NOMO-1 (cell line): ENCODE measurements at regions not wholly inside any gene's neighbourhood (a gene's known extent, or its start where the extent isn't known, plus 50 kb on each side); places are given as distances from the start of the nearest gene placed in this dataset.
A peak's percentile ranks its signal among the peaks of the same experiment; 100 is the strongest.
"Not testable (repeated sequence)": the region's sequence is repeated elsewhere in the genome, so short reads cannot be mapped to it uniquely, and the experiment has no call there.

ENCODE experiments used
- DNase-seq, 2 experiments: peaks; one replicate each; lab custom pipeline; 2025; ENCODE audit not compliant: unreplicated experiment in 2 of 2; lab: John Stamatoyannopoulos, UW

DNA sequence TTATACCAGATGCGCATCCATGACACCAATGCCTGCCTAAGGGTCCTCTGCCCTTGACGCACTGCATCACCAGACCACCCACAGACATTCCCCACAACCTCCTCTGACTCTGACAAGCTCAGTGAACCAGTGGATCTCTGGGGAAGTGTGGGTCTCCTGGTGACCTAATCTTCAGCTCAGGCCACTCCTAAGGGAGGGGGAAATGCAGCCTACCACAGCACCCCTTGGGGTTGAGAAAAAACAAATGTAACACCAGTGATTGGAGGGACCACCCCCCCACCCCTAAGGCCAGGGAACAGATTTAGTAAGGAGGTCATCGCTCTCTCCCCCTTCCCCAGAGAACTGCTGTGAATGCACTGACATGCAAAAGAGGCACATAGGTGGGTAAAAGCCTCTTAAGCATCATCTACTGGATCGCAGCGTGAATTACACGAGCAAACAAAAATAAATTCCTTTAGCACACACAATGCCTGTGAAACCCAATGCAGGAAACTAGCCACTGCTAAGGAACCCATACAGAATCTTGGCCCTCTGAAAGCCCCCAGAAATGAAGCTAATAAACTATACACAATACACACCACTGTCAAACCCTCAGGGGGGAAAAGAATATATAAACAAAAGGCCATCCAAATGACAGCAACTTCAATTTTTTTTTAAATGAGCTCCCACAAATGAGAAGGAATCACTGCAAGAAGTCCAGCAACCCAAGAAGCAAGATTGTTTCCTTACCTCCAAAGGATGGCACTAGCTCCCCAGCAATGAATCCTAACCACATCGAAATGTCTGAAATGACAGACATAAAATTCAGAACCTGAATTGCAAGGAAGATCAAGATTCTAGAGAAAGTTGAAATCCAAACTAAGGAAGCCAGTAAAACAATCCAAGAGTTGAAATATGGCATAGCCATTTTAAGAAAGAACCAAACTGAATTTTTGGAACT, 513.7 kb upstream of the PTGER4 start:
- DNase-seq = no peak

DNA sequence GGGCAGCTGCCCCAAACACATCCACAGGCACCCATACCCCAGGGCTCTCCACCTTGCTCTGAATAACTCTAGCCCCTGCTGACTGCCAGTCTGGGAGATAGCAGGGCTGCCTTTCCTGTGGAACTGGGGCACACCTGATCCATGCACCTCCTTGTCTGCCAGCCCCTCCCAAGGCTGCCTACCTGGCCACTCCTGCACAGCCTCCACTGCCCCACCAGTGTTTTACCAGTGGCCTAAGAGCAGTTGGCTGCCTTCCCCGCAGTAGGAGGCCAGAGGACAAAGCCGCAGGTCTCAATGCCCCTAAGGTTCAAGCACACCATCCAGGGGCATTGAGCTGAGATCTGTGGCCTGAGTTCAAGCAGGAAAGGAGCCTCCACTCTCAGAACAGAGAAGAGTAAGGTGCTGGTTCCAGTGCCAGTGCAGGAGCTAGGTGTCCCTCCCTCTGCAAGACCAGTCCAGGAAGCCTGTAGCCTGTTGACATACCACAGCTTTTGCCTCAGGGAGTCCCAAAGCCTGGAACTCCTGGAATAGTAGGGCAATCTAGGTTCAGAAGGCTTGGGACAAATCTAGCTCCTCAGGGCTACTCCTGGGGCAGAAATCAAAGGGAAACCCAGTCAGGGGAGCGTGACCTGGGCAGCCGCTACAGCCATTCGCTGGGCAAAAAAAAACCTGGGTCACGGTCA, 514.5 kb upstream of the PTGER4 start:
- no peak for DNase-seq

DNA sequence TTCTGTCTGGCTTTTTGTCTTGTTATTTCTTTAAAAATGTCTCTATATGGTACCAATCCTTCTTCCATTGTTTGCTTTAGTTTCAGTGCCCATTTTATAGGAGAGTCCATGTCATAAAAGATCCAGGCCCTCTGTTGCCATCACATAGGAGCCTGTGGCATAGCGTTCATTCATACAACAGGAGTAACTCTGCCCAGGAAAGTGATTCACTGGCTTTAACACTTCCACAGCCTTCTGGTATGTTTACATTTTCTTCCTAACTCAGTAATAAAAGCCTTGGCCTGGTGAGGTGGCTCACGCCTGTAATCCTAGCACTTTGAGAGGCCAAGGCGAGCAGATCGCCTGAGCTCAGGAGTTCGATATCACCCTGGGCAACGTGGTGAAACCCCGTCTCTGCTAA, 519.3 kb upstream of the PTGER4 start:
- DNase-seq = no peak

DNA sequence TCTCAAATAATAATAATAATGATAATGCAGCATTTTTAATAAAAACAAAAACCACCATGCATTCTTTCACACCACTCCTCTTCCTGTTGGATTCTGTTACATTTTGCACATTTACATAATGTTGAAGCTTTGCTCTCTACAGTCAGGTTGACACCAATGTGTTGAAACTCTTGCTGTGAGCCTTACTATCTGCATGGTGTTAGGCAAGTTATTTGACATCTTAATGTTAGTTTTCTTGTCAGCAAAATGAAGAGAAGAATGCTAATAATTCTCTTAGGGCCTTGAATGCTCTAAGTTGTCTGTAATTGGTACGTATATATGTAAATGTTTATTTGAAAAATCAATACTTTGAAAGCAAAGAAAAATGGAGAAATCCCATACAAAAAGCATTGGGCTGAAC, 525.5 kb upstream of the PTGER4 start:
- DNase-seq = no peak

DNA sequence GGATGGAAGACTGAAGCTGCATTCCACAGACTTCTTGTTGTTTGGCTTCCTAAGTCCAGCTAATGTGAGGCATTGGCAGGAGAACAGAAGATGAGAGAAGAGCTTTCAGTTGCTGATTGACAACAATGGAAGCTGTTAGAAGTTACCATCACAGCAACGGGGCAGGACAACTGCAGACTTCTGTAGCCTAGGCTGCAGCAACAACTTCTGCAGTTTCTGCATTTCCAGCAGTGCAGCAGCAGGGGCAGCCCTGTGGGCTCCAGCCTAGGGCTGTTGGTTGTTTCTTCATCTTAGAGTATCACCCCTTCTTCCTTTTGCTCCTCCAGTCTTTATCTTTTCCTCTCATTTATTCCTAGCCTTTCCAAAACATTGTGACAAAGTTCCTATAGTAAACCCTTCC, 528.8 kb upstream of the PTGER4 start:
- peak in 1 of 2 experiments; percentile 35 for DNase-seq

DNA sequence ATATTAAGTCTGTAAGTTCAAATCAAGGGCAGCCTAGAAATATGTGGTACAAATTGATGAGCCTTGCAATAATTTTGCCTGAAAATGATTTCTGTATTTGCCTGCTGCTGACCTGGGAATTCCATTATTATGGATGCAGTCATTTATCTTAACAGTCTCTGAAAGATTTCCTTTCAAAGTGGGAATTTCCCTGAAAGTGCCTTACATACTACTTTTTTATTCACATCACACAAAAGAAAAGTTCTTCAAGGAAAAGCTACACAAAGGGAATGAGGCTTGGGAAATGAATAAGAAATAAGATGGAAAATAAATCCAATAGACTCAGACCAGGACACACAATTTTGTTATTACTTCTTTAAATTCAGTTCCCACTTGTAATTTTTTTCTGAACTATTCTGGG, 537.8 kb upstream of the PTGER4 start:
- DNase-seq = no peak

DNA sequence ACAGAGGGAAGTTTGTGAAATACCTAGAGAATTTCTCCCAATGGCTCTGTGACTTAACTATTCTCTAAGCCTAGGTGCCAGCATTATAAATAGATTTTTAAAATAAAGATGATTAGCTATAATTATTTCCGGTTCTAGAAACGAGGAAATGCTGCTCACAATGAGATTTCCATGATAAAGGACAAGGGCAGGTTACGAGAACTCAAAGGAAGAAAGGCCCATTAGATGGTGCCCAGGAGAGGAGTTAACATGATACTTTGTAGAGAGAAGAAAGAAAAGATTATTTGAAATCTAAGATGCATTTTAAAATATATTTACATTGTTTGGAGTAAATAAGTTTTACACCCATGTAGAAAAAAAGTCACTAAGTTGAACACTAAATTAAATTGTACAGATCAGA, 538.3 kb upstream of the PTGER4 start:
- no peak for DNase-seq

- DNase-seq = no peak
Observed at GRCh38 chr5:40137223-40137622, 542.5 kb upstream of the PTGER4 start.

DNA sequence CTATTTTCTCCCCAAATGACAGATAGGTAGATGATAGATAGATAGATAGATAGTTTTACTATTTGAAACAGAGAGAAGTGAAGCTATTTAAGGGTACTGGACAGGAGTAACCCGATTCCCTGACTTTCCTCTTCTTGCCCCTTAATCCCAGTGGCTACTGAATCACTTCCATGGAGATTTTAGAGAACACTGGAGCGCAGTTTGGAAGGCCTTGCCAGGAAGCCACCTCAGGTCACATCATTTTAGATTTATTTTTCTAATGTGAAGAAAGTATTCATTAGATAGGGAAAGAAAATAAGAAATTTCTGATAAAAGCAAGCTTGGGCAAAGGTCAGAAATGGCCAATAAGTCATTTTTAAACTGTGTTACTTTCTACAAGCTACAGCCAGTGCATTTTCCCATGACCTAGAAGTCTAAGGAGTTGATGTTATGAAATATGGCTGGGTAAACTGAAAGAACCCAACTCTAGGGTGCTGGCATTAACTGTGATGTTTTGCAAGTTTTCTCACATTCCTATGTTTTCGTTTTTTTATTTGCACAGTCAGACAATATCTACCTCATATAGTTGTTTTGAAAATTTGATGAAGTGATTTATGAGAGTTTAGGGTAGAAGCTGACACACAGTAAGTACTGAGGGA, 544.7 kb upstream of the PTGER4 start:
- DNase-seq = no peak

GRCh38 chr5:40124367-40124766, 555.3 kb upstream of the PTGER4 start:
- DNase-seq = no peak

DNA sequence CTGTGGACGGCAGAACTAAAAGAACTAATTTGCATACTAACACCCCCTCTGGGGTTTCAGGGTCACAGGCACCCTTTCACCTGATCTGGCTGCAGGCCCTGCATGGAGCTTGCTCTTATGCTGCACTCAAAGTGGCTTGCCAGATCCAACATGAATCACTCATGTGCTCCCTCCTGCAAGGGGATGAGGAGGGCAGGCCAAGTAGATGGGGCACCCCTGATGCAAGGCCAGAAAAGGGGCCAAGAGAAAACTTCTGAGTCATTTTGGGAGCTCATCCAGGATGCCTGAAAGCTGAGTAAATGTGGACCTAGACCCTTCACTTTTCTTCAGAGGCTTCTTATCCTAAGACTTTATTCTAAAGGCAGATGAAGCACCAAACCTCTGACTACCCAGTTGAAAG, 558.5 kb upstream of the PTGER4 start:
- DNase-seq = no peak

DNA sequence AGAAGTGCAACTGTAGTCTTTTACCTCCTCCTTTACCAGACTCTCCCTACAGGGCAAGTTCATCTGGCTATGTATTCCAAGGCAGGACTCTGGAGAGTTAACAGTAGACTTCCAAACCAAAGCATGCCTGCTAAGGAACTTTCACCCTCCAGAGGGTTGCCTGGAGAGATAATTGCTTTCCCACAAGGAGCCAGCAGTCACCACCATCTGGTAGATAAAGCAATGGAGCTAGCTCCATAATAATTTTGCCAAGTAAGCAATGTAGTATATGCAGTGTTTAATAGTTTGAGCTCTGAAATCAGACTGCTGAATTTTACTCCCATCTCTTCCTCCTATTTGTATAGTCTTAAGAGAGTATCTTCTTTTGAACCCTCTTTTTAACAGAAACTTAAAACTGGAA, 566.8 kb upstream of the PTGER4 start:
- DNase-seq = no peak

DNA sequence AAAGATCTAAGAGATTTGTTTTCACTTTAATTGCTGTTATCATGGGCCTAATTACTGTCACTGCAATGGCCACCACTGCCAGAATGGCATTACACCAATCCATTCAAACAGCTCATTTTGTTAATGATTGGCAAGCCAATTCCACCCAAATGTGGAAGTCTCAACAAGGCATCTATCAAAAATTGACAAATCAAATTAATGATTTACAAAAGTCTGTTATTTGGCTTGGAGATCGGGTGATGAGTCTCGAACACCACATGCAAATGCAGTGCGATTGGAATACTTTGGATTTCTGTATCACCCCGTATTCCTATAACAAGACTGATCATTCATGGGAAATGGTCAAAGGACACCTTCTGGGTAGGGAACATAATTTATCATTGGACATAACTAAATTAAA, 568.7 kb upstream of the PTGER4 start:
- not testable (repeated sequence) for DNase-seq

DNA sequence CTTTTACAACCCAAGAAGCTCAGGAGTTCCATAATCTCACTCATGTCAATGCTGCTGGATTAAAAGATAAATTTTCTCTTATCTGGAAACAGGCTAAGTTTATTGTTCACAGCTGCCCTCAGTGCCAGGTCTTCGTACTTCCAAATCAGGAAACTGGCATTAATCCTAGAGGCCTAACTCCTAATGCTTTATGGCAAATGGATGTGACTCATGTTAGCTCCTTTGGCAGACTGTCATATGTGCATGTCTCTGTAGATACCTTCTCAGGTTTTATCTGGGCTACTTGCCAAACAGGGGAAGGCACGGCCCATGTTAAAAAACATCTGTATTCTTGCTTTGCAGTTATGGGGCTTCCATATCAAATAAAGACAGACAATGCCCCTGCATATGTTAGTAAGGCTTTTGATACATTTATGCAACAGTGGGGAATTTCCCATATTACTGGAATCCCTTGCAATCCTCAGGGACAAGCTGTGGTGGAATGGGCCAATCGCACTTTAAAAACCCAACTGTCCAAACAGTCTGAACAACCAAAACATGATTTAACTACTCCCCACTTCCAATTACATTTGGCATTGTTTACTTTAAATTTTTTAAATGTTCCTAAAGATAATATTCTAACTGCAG, 570.8 kb upstream of the PTGER4 start:
- not testable (repeated sequence) for DNase-seq

DNA sequence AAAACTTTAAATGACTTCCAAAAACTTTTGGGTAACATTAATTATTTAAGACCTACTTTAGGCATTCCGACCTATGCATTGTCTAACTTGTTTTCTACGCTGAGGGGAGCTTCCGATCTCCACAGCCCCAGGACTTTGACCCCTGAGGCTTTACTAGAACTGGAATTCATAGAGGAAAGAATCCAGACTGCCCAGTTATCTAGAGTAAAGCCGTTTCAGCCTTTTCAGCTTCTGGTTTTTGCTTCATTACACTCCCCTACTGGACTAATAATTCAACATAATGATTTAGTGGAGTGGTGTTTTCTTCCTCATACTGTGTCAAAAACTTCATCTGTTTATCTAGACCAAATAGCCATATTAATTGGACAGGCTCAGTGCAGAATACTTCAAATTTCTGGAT, 571.9 kb upstream of the PTGER4 start:
- DNase-seq = not testable (repeated sequence)

DNA sequence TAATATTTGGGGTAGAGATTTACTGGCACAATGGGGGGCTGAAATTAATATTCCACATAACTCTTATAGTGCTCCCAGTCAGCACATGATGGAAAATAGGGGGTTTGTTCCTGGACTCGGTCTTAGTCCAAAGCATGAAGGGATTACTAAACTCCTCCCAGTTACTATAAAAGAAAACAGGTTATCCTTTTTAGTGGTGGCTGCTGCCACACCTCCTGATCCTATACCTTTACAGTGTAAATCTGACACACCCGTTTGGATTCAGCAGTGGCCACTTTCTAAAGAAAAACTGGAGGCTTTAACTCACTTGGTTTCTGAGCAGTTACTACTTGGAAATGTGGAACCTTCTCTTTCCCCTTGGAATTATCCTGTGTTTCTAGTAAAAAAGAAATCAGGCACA, 572.9 kb upstream of the PTGER4 start:
- DNase-seq = no peak

GRCh38 chr5:40098313-40098712, 581.4 kb upstream of the PTGER4 start:
- DNase-seq = no peak

DNA sequence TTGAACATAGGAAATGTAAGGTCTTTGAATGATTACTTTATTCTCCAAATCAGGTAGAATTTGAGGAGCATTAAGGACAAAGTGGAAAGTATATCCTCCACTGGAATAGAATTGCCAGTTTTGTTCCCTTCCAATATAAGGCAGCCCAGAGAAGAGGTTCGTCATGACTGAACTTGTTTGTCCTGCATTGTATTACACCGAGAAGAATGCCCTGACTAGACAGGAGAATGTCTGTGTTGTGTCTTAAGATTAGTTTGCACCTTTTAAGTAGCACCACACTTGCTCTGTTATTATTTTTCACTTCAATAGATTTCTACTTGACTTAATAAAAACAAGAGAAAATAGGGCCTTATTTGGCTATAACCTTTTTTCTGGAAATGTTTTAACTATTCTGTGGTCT, 586.2 kb upstream of the PTGER4 start:
- DNase-seq = no peak

- DNase-seq = no peak
Observed at GRCh38 chr5:40089269-40089668, 590.4 kb upstream of the PTGER4 start.

DNA sequence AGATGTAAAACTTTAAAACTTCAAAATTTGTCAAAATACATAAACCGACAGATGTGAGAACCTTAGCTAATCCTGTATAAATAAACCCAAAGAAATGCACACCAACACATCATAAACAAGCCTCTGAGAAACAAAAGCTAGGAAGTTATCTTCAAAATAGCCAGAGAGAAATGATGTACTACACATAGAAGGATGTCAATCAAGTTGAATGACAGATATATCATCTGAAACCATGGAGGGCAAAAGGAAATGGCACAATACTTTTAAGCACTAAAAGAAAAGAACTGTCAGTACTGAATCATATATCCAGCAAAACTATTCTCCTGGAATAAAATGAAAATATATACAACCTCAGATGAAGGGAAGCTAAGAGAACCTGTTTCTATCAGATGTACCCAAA, 595.1 kb upstream of the PTGER4 start:
- DNase-seq = no peak

- no peak for DNase-seq
Observed at GRCh38 chr5:40082313-40082712, 597.4 kb upstream of the PTGER4 start.
